ENCODE measurements at regions not wholly inside any gene's neighbourhood (a gene's known extent, or its start where the extent isn't known, plus 50 kb on each side); places are given as distances from the start of the nearest gene placed in this dataset.

GRCh38 chr2:129645335-129645734, 334.1 kb upstream of the RAB6C start:
- DNase-seq (ENCODE audit: low read depth in 2 of 2): no peak
- Histone ChIP-seq H3K36me3 (ENCODE audit: control insufficient read depth, insufficient read depth, low read length) (no peaks in the 10 kb centered on the region), H3K4me3 (replicated peaks in 1 of 4; ENCODE audit: control extremely low read depth in 1 of 4, insufficient read depth in 1 of 4, low read depth in 3 of 4, low read length in 4 of 4) (no peak overlapping the region), H3K27me3 (ENCODE audit: control insufficient read depth, insufficient read depth, low read length) (no peaks in the 10 kb centered on the region), H4K20me1 (ENCODE audit: control insufficient read depth, extremely low read depth, insufficient read depth, low read length) (no peaks in the 10 kb centered on the region), H3K9ac (ENCODE audit: insufficient read depth, low read length) (no peak overlapping the region), H3K4me2 (ENCODE audit: extremely low read depth, insufficient read depth, low read length) (no peak overlapping the region), H3K27ac (ENCODE audit: insufficient read depth, low read length) (no peak overlapping the region), H3K79me2 (ENCODE audit: control insufficient read depth, insufficient read depth, low read length) (no peaks in the 10 kb centered on the region), H3K4me1 (ENCODE audit: control insufficient read depth, extremely low read depth, insufficient read depth, low read length) (no peaks in the 10 kb centered on the region), H3K9me3 (ENCODE audit: control insufficient read depth, insufficient read depth, low read depth, low read length) (no peaks in the 10 kb centered on the region), H2AFZ (ENCODE audit: low read length) (no peak overlapping the region)
- no peak for TF ChIP-seq CTCF (conservative IDR thresholded peaks at IDR 0.05 in 1 of 2, IDR thresholded peaks at IDR 0.05 in 1 of 2; ENCODE audit: low read depth in 1 of 2, low read length in 2 of 2)
- TF ChIP-seq EZH2 (IDR thresholded peaks at IDR 0.05; ENCODE audit: low read length, missing control alignments): no peak

GRCh38 chr2:129646107-129646506, 333.4 kb upstream of the RAB6C start:
- Histone ChIP-seq H3K9ac (ENCODE audit: insufficient read depth, low read length) (no peak overlapping the region), H2AFZ (ENCODE audit: low read length) (no peak overlapping the region), H3K9me3 (ENCODE audit: control insufficient read depth, insufficient read depth, low read depth, low read length) (no peaks in the 10 kb centered on the region), H3K27me3 (ENCODE audit: control insufficient read depth, insufficient read depth, low read length) (no peaks in the 10 kb centered on the region), H3K79me2 (ENCODE audit: control insufficient read depth, insufficient read depth, low read length) (no peaks in the 10 kb centered on the region), H3K4me3 (replicated peaks in 1 of 4; ENCODE audit: control extremely low read depth in 1 of 4, insufficient read depth in 1 of 4, low read depth in 3 of 4, low read length in 4 of 4) (no peak overlapping the region), H4K20me1 (ENCODE audit: control insufficient read depth, extremely low read depth, insufficient read depth, low read length) (no peaks in the 10 kb centered on the region), H3K36me3 (ENCODE audit: control insufficient read depth, insufficient read depth, low read length) (no peaks in the 10 kb centered on the region), H3K4me1 (ENCODE audit: control insufficient read depth, extremely low read depth, insufficient read depth, low read length) (no peaks in the 10 kb centered on the region), H3K4me2 (ENCODE audit: extremely low read depth, insufficient read depth, low read length) (no peak overlapping the region), H3K27ac (ENCODE audit: insufficient read depth, low read length) (no peak overlapping the region)
- DNase-seq (ENCODE audit: low read depth in 2 of 2): no peak
- TF ChIP-seq CTCF (conservative IDR thresholded peaks at IDR 0.05 in 1 of 2, IDR thresholded peaks at IDR 0.05 in 1 of 2; ENCODE audit: low read depth in 1 of 2, low read length in 2 of 2) (no peak), EZH2 (IDR thresholded peaks at IDR 0.05; ENCODE audit: low read length, missing control alignments) (no peak)

GRCh38 chr2:129653246-129653645, 326.2 kb upstream of the RAB6C start:
- no peaks in the 10 kb centered on the region for H4K20me1 ChIP-seq (ENCODE audit: control insufficient read depth, extremely low read depth, insufficient read depth, low read length)
- H3K27ac ChIP-seq (ENCODE audit: insufficient read depth, low read length): no peak overlapping the region
- no peaks in the 10 kb centered on the region for H3K4me1 ChIP-seq (ENCODE audit: control insufficient read depth, extremely low read depth, insufficient read depth, low read length)
- no peak for DNase-seq (ENCODE audit: low read depth in 2 of 2)
- H3K36me3 ChIP-seq (ENCODE audit: control insufficient read depth, insufficient read depth, low read length): no peaks in the 10 kb centered on the region
- no peaks in the 10 kb centered on the region for H3K79me2 ChIP-seq (ENCODE audit: control insufficient read depth, insufficient read depth, low read length)
- no peaks in the 10 kb centered on the region for H3K27me3 ChIP-seq (ENCODE audit: control insufficient read depth, insufficient read depth, low read length)
- no peak for TF ChIP-seq CTCF (conservative IDR thresholded peaks at IDR 0.05 in 1 of 2, IDR thresholded peaks at IDR 0.05 in 1 of 2; ENCODE audit: low read depth in 1 of 2, low read length in 2 of 2)
- H2AFZ ChIP-seq (ENCODE audit: low read length): no peak overlapping the region
- no peak overlapping the region for H3K4me3 ChIP-seq (replicated peaks in 1 of 4; ENCODE audit: control extremely low read depth in 1 of 4, insufficient read depth in 1 of 4, low read depth in 3 of 4, low read length in 4 of 4)
- H3K4me2 ChIP-seq (ENCODE audit: extremely low read depth, insufficient read depth, low read length): no peak overlapping the region
- H3K9ac ChIP-seq (ENCODE audit: insufficient read depth, low read length): no peak overlapping the region
- no peaks in the 10 kb centered on the region for H3K9me3 ChIP-seq (ENCODE audit: control insufficient read depth, insufficient read depth, low read depth, low read length)
